Natural killer cell (primary cell): ENCODE measurements at regions not wholly inside any gene's neighbourhood (a gene's known extent, or its start where the extent isn't known, plus 50 kb on each side); places are given as distances from the start of the nearest gene placed in this dataset.

Experiments
- ATAC-seq, 3 donors: fragments of 150-1000 bp in 2 of 3; fragments of 200-7000 bp in 1 of 3; cut with Tn5 transposase; 1 replicate in 1 of 3; 2 replicates in 2 of 3; pipeline ENCODE4 v1.10.0; 2021; ENCODE audit warnings: mild to moderate bottlenecking in 2 of 3, moderate library complexity in 2 of 3
- DNase-seq, 2 donors: peaks; one replicate each; pipeline versions ENCODE4 v3.0.0 to v3.0.0-alpha.2; 2013 to 2021; ENCODE audit warnings: mixed read lengths in 1 of 2
- H3K27ac ChIP-seq: one replicate; pipeline ENCODE4 v1.5.1; 2013; ENCODE audit warnings: mild to moderate bottlenecking, low read length
- H3K27me3 ChIP-seq: one replicate; pipeline ENCODE4 v1.6.1; 2013; ENCODE audit warnings: low read length; ENCODE audit not compliant: control insufficient read depth, insufficient read depth
- H3K36me3 ChIP-seq: one replicate; pipeline ENCODE4 v1.6.1; 2013; ENCODE audit warnings: low read length; ENCODE audit not compliant: control insufficient read depth, insufficient read depth
- H3K4me1 ChIP-seq: one replicate; pipeline ENCODE4 v1.6.1; 2013; ENCODE audit warnings: low read length; ENCODE audit not compliant: control insufficient read depth, insufficient read depth
- H3K4me3 ChIP-seq: one replicate; pipeline ENCODE4 v1.5.1; 2013; ENCODE audit warnings: low read length
- H3K9me3 ChIP-seq: one replicate; pipeline ENCODE4 v1.6.1; 2013; ENCODE audit warnings: low read length; ENCODE audit not compliant: control insufficient read depth, insufficient read depth
- H3K27ac Mint-ChIP-seq, 2 donors: one replicate each; pipeline ENCODE4 v1.8.0; 2022; ENCODE audit warnings: mild to moderate bottlenecking in 2 of 2, mixed read lengths in 2 of 2, moderate library complexity in 1 of 2
- H3K27me3 Mint-ChIP-seq, 2 donors: one replicate each; pipeline ENCODE4 v1.8.0; 2022; ENCODE audit warnings: low read depth in 2 of 2, mixed read lengths in 2 of 2
- H3K36me3 Mint-ChIP-seq: one replicate; pipeline ENCODE4 v1.8.0; 2022; ENCODE audit warnings: mixed read lengths
- H3K4me1 Mint-ChIP-seq, 2 donors: one replicate each; pipeline ENCODE4 v1.8.0; 2022; ENCODE audit warnings: mixed read lengths in 2 of 2
- H3K4me3 Mint-ChIP-seq: one replicate; pipeline ENCODE4 v1.8.0; 2022; ENCODE audit warnings: mild to moderate bottlenecking, moderate library complexity, mixed read lengths
- H3K9me3 Mint-ChIP-seq, 2 donors: one replicate each; pipeline ENCODE4 v1.8.0; 2022; ENCODE audit warnings: mixed read lengths in 2 of 2
- CTCF ChIP-seq: fragments of 200-600 bp; IDR thresholded peaks from one replicate; pipeline ENCODE4 v1.8.0; 2022; ENCODE audit warnings: antibody characterized with exemption
- WGBS: methylation state at CpG from one replicate; pipeline ENCODE4 v1.1.7; 2013; ENCODE audit warnings: missing lambda C conversion rate; ENCODE audit not compliant: insufficient coverage; 5-methylcytosine and 5-hydroxymethylcytosine counted together
- intact Hi-C: fragments of 100-400 bp; cut with micrococcal nuclease; formaldehyde crosslinking; loops from one replicate; pipeline ENCODE4 v1.14.2; 2022

- H3K9me3 ChIP-seq: no peaks in the 10 kb centered on the region
- no peak for DNase-seq
- H3K27ac Mint-ChIP-seq: no peak overlapping the region
- H3K4me1 ChIP-seq: peaks cover 4% of the 10 kb centered on the region
- H3K27ac ChIP-seq: no peak overlapping the region
- ATAC-seq: no peak
- no peaks in the 10 kb centered on the region for H3K36me3 Mint-ChIP-seq
- H3K4me3 ChIP-seq: no peak overlapping the region
- H3K27me3 Mint-ChIP-seq: no peaks in the 10 kb centered on the region
- H3K36me3 ChIP-seq: no peaks in the 10 kb centered on the region
- peaks cover 0 to 9% of the 10 kb centered on the region in 2 donors for H3K4me1 Mint-ChIP-seq
- no peak for TF ChIP-seq CTCF
- intact Hi-C loops: no loop called here
- no peaks in the 10 kb centered on the region for H3K9me3 Mint-ChIP-seq
- 88% methylated on average over 5 of the region's 5 CpGs for whole genome bisulfite sequencing
- no peaks in the 10 kb centered on the region for H3K27me3 ChIP-seq
- H3K4me3 Mint-ChIP-seq: no peak overlapping the region
Measured at GRCh38 chr13:30094015-30094414, 213.3 kb downstream of the KATNAL1 start.

DNA sequence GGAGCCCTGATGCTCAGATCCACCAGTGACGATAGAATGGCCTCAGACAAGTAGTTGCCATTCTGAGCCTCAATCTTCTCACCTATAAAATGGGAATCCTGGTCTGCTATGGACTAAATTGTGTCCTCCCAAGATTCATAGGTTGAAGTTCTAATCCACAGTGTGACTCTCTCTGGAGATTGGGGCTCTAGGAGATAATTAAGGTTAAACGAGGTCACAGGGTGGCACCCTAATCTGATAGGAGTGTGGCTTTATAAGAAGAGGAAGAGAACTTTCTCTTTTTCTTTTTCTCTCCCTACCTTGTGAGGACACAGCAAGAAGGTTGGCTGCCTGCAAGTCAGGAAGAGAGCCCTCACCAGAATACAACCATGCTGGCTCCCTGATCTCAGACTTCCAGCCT lies 214.1 kb downstream of the KATNAL1 start:
- H3K9me3 Mint-ChIP-seq: no peaks in the 10 kb centered on the region
- no peaks in the 10 kb centered on the region for H3K9me3 ChIP-seq
- no peaks in the 10 kb centered on the region for H3K27me3 ChIP-seq
- no peak overlapping the region for H3K4me3 Mint-ChIP-seq
- ATAC-seq (no peak), DNase-seq (no peak)
- H3K4me1 Mint-ChIP-seq: peaks cover 0 to 9% of the 10 kb centered on the region in 2 donors
- H3K4me3 ChIP-seq: no peak overlapping the region
- no peak overlapping the region for H3K27ac Mint-ChIP-seq
- 97% methylated on average over 2 of the region's 2 CpGs for WGBS
- intact Hi-C loops: no loop called here
- H3K27me3 Mint-ChIP-seq: no peaks in the 10 kb centered on the region
- TF ChIP-seq CTCF: no peak
- H3K4me1 ChIP-seq: peaks cover 4% of the 10 kb centered on the region
- no peak overlapping the region for H3K27ac ChIP-seq
- no peaks in the 10 kb centered on the region for H3K36me3 ChIP-seq
- no peaks in the 10 kb centered on the region for H3K36me3 Mint-ChIP-seq

DNA sequence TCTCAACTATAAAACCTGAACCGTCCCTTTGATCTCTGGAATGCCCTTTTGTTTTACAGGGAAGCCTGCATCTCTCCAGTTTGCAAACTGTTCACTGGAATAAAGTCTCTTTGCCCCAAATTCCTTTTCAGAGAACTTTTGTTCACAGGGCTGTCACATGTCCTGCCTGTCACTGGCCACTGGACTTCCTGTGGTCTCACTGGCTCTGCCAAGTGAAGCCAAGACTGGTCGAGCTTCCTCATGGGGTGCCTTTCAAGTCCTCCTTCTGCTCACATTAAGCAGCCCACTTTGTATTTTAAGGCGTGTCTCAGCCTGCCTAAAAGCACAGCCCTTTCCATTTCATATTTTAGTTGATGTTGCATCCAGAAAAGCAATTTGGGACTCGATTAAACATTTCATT lies 215.7 kb downstream of the KATNAL1 start:
- peaks cover 0 to 9% of the 10 kb centered on the region in 2 donors for H3K4me1 Mint-ChIP-seq
- no peaks in the 10 kb centered on the region for H3K27me3 Mint-ChIP-seq
- no peaks in the 10 kb centered on the region for H3K9me3 Mint-ChIP-seq
- Histone ChIP-seq H3K27me3 (no peaks in the 10 kb centered on the region), H3K27ac (no peak overlapping the region), H3K9me3 (no peaks in the 10 kb centered on the region), H3K36me3 (no peaks in the 10 kb centered on the region), H3K4me1 (peaks cover 4% of the 10 kb centered on the region), H3K4me3 (no peak overlapping the region)
- H3K4me3 Mint-ChIP-seq: no peak overlapping the region
- ATAC-seq: no peak
- intact Hi-C loops: no loop called here
- H3K36me3 Mint-ChIP-seq: no peaks in the 10 kb centered on the region
- 48% methylated on average over 3 of the region's 4 CpGs for WGBS
- TF ChIP-seq CTCF: no peak
- no peak for DNase-seq
- H3K27ac Mint-ChIP-seq: no peak overlapping the region

- no peaks in the 10 kb centered on the region for H3K27me3 Mint-ChIP-seq
- WGBS: 81% methylated on average over 2 of the region's 2 CpGs
Measured at GRCh38 chr13:30091035-30091434, 216.3 kb downstream of the KATNAL1 start.

More at GRCh38 chr13:30091035-30091434, 216.3 kb downstream of the KATNAL1 start:
- H3K36me3 ChIP-seq: no peaks in the 10 kb centered on the region
- Mint-ChIP-seq H3K27ac (no peak overlapping the region), H3K36me3 (no peaks in the 10 kb centered on the region), H3K4me1 (peaks cover 0 to 9% of the 10 kb centered on the region in 2 donors), H3K9me3 (no peaks in the 10 kb centered on the region), H3K4me3 (no peak overlapping the region)
- H3K27ac ChIP-seq: no peak overlapping the region
- intact Hi-C loops: no loop called here
- H3K4me3 ChIP-seq: no peak overlapping the region
- TF ChIP-seq CTCF: no peak
- peaks cover 4% of the 10 kb centered on the region for H3K4me1 ChIP-seq
- no peak for DNase-seq
- no peaks in the 10 kb centered on the region for H3K9me3 ChIP-seq
- no peak for ATAC-seq
- H3K27me3 ChIP-seq: no peaks in the 10 kb centered on the region
